ENCODE measurements at regions not wholly inside any gene's neighbourhood (a gene's known extent, or its start where the extent isn't known, plus 50 kb on each side); places are given as distances from the start of the nearest gene placed in this dataset.
"Not testable (repeated sequence)": the region's sequence is repeated elsewhere in the genome, so short reads cannot be mapped to it uniquely, and the experiment has no call there.

DNA sequence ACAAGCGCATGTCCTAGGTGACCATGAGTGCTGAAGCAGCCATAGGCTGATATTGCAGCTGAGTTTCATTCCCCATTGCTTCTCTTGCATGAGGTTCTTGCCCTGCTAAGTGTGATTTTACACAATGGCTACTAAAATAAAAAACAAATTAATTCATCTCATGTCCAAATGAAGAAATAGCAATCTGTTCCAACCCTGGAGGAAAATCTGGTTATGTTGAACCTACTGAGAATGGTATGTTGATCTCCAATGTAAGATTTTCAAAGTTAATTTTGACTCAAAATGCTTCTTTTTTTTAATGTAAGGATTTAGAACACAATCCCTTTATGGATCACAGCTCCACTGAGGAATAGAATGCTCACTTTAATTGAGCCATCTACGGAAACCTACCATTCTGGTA, 254.2 kb upstream of the CRBN start:
- DNase-seq: no peak

DNA sequence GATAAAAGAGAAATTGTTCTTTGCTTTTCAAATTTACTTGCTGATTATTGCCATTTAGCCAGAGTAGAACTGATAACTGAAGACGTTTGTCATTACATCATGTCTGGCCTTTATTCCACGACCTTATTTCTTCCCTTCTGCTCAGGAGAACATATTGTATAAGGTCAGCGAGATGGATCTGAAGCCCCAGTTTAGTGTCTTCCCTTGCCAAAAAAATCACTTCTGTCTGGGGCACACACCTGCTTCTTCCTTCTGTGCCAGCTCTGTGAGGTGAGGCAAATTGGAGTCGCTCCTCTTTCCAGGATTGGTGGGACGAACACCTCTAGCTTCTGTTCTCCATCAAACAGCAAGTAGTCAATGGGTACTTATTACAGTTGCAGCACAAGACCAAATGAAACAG, 250.3 kb upstream of the CRBN start:
- DNase-seq: no peak

DNA sequence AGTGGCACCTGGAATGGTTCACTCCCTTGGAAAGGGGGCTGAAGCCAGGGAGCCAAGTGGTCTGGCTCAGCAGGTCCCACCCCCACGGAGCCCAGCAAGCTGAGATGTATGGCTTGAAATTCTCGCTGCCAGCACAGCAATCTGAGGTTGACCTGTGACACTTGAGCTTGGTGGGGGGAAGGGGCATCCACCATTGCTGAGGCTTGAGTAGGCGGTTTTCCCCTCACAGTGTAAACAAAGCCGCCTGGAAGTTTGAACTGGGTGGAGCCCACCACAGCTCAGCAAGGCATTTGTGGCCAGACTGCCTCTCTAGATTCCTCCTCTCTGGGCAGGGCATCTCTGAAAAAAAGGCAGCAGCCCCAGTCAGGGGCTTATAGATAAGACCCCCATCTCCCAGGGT, 228.2 kb upstream of the CRBN start:
- not testable (repeated sequence) for DNase-seq

DNA sequence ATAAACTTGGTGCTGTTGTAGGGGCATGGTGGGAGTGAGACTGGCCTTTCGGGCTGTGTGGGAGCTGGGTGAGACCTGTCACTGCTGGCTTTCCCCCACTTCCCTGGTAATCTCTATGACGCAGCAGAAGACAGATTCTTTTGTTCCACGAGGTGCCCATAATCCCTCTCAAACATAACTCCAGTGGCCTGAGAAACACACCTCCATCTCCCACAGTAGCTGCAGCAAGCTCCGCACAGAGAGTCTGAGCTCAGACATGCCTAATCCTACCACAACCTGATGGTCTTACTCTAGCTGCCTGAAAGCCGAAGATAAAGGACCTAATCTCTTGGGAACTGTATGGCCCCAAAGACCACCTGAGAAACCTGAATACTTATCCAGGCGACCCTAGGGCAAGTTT, 225.6 kb upstream of the CRBN start:
- DNase-seq: no peak

DNA sequence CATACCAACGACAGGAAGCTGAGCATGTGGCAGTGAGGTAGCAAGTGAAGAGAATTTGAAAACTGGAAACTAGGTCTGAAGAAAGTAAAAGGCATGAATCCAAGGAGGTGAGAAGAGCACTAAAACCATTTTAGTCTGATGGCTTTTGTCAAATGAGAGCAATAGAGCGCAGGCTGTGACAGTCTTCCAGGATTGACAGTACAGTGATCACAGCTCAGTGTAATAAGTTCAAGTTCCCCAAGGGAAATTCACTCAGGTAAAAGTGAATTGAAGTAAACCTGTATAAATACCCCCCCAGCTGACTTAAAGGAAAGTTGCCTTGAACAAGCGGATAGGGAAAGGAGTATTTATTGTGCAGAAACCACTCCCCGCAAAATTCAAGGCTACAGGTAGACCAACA, 224.2 kb upstream of the CRBN start:
- DNase-seq: no peak

DNA sequence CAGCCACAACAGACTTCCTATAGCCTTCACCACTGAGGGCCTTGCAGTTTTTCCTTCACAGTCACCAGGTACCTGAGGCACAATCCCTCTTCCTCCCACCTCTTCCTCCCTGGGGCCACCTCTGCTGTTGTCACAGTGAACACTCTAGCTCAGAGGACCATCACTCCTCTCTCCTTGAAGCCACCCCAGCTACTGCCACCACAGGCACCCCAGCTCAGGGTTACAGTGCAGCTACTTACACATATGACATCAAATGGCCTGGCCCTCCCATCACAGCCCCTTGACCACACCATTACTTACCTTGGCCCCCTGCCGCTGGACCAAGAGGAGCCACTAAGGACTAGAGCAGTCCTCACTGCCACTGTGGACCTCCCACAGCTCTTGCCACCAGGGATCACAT, 213.5 kb upstream of the CRBN start:
- DNase-seq: no peak

DNA sequence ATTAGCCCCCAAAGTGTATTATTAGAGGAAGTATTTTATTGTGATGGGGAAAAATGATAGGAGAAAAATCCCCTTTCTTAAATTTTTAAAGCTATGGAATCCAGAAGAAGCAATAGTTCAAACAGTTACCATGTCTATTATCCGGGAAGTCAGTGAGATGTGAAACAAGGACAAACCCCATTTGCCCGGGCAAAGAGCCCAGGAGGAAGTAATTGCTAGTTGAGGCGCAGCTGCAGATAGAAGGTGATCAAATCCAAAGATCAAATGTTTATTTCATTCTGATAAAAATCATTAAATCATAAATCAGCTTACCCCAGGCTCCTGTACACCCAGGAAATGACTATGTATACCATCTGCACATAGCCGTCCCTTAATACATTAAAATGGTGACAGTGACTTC, 204.0 kb upstream of the CRBN start:
- DNase-seq: no peak

DNA sequence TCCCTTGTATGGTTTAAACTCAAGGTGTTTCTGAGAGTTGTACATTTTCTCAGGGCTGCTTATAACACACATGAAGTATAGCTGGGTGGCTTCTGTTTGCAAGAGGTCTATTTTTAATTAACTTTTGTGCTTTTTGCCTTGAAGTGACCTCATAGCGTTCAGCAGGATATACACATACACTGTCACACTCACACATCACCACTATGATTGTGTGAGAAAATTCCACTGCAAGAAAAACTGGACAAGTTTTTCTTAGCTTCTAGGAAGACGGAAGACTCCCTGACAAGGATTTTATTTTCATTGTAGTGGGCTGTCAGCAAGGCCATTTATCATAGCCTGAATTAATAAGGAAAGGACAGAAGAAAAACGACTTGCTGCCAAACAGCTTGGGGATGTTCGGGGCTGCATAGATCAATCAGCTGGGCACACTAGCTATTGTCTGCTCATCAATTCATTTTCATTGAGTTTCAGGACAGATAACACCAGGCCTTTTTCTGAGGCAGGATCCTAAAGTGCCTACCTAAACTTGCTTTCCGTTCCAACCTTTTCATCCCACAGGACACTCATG, 192.8 kb upstream of the CRBN start:
- no peak for DNase-seq

DNA sequence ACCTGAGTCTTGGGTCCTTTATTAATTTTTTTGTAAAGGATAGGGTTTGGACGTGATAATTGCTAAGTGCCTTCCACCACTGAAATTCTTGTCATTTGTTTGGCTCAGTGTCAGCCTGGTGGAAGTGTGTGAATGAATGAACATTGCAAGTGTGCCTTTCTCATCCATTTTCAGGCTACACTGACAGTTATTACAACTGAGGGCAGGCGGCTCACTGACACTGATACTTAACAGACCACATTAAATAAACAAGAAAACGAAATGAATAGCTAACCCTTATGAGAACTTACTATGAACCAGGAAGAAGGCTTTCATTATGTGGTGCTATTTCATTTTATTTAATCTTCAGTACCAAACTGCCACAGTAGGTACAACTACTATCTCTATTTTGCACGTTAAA, 188.8 kb upstream of the CRBN start:
- no peak for DNase-seq

DNA sequence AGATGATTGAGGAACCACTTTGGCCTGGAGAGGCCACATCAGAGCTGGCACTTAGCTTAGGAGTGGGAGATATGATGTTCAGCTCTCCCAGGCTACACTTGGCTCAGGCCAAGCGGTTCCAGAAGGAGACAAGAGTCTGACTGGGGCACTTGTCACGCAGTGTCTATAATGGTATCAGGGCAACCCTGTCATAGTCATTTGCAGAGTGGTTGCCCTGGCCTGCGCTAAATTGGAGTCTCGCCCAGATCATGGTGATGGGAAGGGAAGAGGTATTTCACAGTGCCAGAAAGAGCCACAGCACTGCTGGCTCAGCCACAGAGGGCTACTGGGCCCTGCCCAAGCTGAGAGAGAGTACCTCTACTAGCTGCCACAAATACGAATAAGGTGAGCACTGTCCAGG, 186.9 kb upstream of the CRBN start:
- DNase-seq: no peak

DNA sequence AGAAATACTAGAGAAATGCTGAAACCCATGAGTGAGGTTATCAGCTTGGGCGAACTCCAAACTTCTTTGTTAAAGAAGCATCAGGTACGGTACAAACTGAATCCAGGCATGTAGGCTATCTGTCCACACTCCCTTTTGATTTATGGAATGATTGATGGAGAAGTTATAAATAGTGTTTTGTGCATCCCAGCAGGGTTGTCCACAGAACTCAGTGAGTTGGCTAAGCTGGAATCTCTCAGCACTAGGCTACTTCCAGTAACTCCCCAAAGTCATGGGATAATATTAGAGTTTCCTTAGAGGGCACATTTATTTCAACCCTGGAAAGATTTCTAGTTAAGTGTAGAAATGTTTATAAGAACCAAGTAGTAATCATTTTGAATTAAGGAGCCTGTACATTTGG, 186.2 kb upstream of the CRBN start:
- no peak for DNase-seq

DNA sequence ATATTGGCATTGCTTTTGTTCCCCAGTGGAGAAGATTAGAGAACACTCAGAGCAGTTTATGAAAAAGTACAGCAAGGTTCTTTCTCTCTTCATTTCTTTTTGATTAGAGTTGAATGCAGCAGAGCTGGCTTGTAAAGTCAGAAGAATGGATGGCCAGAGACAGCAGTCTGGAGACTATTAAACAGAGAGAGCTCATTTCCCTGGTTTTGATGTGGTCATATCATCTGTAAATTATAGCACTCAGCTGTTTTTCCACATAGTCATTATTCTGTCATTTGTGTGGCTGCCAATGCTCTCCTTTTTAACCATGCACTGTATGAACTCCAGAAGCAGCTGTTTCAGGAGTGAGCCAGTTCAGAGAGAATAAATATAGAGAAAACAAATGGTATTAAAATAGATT, 177.4 kb upstream of the CRBN start:
- no peak for DNase-seq

DNA sequence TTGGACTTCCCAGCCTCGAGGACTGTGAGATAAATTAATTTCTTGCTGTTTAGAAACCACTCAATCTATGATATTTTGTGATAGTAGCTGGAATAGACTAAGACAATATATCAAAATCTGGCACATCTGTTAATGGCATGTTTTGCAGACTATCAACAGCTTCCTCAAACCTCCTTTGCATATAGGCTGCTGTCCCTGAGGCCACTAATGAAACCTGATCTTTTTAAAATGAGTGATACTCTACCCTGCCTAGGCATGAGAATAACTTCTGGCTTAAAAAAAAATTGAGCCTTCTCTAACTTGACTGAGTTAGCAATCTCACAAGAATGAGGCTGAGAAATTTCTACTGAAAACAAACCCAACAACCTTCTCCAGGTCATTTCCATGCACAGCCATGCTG, 176.0 kb upstream of the CRBN start:
- no peak for DNase-seq

DNA sequence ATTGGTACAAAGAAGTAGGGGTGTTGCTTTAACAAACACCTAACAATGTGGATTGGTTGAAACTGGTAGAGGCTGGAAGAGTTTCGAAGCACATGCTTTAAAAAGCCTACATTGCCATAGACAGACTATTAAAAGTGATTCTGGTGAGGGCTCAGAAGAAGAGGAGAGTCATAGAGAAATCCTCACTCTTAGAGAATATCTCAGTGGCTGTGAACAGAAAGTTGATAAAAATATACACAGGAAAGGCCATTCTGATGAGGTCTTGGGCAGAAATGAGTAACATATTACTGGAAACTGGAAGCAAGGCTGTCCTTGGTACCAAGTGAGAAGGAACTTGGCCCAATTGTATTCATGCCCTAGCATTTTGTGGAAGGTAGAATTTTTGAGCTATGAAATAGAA, 173.7 kb upstream of the CRBN start:
- no peak for DNase-seq

DNA sequence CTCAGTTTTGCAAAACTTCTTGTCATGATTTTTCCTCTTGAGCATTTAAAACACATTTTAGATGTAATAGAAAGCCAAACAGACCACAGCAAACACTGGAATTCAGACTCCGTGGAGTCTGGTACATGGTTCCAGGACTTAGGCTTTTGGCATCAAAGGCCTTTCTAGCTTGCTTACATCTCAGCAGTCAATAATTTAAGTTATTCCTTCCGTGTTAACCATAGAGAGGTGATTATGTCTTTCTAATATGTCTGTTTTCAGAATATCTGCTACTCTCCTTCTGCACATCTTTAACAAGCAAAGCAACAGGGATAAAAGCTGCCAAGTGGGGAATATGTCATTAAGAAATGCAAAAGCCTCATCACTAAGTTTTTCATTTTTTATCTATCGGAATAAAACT, 171.7 kb upstream of the CRBN start:
- DNase-seq: no peak

DNA sequence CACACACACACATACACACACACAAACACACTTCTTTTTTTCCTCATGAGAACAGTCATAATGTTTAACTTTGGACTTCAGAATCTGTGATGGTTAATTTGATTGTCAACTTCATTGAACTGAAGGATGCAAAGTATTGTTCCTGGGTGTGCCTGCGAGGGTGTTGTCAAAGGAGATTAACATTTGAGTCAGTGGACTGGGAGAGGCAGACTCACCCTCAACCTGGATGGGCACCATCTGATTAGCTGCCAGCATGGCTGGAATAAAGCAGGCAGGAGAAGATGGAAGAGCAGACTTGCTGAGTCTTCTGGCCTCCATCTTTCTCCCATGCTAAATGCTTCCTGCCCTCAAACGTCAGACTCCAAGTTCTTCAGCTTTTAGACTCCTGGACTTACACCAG, 167.6 kb upstream of the CRBN start:
- DNase-seq: not testable (repeated sequence)

DNA sequence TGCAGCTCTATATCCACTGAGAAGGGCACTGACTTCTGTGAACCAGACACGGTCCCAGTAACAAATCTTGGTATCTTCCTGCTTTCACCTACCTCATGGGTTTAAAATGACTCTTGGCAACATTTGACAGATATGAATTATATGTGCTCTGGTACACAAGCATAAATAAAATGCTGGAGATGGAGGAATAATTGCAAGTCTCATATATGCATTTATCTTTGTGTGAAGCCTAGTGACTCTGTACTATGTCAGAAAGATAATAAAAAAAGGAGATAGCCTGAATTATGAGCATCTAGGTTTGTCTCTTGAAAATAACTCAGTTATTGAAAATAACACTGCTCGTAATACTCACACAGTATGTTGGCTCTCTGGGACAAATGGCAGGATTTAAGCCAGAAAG, 167.1 kb upstream of the CRBN start:
- no peak for DNase-seq

DNA sequence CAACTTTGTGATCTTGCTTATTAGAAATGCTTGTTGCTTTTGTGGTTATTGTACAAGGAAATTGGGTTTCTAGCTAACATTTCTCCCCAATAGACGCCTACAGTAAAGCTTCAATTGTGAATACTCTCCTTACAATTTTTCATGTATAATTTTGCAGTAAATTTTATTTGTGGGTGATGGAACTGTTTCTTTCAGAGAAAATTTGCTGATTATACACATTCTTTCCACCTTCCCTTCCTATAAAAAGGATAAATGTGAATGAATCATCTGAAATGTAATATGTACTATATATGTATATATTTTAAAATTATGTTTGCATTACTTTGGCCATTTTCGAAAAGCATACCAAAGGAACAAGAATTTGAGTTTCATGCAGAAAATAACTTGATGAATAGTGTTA, 162.7 kb upstream of the CRBN start:
- DNase-seq: no peak

DNA sequence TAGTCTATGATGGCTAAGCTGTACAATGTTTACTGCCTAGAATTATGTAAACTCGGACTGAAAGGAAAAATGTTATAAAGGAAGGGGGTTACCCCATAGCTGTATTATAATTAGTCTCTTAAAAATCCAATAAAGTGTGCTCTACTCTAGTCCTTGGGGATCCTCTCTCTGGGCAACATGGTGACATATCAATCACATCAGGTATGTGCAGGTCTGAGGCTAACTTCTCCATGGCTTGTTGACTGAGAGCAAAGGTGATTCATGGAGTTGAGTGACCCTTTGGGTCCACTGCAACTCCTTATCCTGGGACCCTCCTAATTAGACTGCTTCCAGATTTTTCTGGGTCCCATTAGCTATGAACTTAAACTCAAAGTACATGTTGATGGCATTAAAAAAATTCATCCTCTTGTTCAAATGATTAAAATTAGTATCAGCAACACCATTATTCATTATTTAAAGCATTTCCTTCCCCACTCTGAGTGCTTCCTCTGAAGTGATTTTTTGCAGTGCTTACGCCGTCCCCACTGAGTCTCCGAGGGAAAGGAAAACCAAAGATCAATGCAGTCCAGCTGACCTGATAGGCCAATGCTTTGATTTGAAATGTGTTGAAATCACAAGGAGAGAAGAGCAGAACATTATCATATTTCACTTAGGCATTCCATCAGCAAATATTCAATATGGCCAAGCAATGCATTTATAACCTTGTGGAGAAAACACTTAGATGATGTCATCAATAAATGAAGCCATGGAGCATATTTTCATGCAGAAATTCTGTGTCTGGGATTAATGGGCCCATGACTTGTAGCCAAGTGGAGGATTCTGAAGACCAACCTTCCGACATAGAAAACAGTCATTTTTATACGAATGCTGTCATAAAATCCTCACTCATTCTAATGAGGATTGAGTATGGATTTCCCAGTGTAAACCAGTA, 161.7 kb upstream of the CRBN start:
- DNase-seq: no peak

DNA sequence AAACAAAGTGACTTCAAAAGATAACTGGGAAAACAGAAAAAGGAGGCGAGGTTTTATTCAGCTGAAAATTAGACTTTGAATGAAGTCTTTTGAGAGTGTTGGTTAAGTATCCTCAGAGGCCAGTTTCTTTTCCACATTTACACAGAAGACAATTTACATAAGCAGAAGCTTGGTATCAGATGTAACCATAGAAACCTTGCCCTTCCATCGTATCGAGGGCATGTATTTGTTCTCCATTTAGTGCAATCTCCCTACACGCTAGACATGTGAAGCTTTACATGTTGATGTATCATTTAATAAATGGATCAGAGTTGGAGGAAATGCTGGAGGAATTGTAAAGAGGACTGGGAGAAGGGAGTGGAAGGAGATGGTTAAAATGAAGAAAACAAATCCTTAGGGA, 161.0 kb upstream of the CRBN start:
- no peak for DNase-seq

DNA sequence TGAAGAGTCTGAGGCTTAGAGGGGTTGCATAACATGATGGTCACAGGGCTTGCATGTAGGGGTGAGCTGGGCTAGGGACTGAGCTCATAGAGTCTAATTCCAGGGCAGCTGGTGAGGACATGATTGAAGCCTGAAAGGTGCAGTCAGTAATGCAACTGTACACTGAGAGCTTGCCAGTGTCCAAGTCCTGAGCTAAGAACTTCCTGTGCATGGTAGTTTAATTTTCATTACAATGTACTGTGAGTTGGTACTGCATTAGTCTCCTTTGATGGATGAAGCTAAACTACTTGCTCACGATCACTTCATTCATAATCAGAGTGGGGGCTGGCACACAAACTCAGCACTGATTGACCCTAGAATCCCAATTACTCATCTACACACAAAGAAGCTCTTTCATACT, 156.4 kb upstream of the CRBN start:
- no peak for DNase-seq

DNA sequence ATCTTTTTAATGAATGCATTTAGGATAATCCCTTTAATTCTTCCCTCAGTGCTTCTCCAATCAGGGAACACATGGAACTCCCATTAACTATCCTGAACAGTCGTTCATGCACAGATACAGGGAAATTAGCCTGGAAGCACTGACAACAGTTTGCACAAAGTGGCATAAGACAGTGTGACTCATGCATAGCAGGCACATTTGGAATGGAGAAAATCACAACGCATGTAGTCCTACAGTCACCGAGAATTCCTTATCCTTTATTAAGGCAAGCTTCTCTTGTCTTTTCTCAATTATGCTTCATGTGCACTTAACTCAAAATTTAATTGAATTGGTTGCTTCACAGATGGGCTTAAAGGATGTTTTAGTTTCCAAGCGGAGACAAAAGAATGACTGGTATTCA, 155.0 kb upstream of the CRBN start:
- no peak for DNase-seq

DNA sequence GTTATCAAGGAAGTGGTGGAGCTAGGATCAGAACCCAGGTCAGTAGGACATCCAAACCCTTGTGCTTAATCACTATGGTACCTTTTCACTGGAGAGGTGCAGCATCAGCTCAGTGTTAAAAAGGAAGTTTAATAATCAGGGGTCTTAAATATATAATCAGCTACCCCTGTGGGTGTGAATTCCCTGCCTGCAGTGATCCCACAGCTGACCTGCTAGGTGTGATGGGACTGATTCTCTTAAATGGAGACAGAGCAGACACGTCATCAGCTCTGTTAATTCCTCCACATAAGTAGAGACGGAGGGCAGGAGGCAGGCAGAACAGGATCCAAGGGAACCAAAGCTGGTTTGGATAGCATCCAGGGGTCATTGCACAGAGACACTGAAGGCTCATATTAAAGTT, 154.1 kb upstream of the CRBN start:
- no peak for DNase-seq

DNA sequence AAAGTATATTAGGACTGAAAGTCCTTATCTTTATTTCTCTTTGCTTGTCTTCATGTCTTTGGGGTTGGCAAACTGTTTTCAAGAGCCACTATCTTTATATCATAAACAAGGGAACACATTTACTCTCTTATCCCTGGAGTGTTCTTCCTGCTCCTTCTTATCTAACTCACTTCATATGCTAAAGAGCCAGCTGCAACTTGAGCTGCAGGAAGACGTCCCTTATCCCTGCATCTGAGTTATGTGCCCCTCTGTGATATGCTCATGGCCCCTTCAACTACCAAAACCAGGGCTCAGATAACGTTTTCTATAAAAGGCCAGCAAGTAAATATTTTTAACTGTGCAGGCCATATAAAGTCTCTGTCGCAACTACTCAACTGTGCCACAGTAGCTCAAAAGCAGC, 137.0 kb upstream of the CRBN start:
- no peak for DNase-seq

DNA sequence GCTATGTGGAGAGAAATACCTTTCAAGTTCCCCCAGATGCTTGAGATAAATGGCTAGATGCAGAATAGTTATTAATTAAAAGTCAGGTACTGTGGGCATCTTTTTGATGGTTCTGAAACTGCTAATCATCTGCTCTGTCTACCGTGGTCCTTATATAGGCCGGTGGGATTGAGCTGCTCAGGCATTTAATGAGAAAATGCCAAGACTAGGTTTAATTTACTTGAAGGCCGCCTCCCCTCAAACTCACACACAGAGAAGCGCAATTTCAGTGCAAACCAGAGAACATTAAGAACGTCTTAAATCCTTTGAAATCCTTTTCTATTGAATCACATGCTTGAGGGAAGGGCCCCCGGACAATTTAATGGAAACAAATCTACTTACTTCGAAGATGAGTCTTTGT, 136.4 kb upstream of the CRBN start:
- DNase-seq: no peak
